Astrocyte (in vitro differentiated cells and primary cell): ENCODE measurements at regions not wholly inside any gene's neighbourhood (a gene's known extent, or its start where the extent isn't known, plus 50 kb on each side); places are given as distances from the start of the nearest gene placed in this dataset.

Experiments used
- CTCF ChIP-seq: IDR thresholded peaks from 2 replicates; pipeline ENCODE4 v1.5.1; 2011; ENCODE audit warnings: low read depth, mild to moderate bottlenecking, inconsistent platforms, low read length, moderate library complexity; ENCODE audit not compliant: insufficient read depth
- EZH2 ChIP-seq: IDR thresholded peaks from 2 replicates; pipeline ENCODE4 v1.6.1; 2012; ENCODE audit warnings: mild to moderate bottlenecking, low read length, inconsistent platforms; ENCODE audit not compliant: insufficient read depth

DNA sequence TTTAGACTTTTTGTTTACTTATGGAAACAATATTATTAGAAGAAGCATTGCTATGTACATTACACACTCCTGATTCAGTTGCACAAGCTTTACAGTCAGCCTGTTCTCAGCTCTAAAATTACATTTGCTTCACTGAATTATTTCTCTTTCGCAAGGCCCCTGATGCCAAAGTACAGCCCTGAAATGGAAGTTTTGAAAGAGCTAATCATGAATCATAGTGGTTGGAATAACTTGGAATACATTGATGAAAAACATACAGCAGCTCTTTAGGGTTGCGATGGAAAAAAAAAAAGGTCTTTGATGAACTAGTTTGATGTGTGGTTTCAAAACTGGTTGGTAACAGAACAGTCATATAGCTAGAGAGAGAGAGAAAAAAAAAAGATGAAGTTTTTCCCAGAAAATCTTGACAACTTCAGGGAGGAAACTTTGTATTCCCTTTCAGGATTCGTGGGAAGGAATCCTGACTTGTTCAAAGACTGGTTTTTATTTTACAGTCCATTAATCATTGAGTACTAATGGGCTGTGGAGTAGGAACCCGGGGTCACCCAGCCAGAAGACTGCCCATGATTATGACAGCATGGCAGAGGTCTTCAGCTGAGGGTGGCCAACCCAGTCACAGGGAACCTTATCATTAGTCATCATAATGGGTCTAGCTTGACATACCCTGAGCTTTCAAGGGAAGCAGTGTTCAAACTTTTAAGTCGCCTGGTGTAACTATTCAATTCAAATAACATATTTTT lies 460.1 kb downstream of the NAV3 start:
- no peak for TF ChIP-seq CTCF
- TF ChIP-seq EZH2 = no peak
